OCI-LY7 (cell line): ENCODE measurements at regions not wholly inside any gene's neighbourhood (a gene's known extent, or its start where the extent isn't known, plus 50 kb on each side); places are given as distances from the start of the nearest gene placed in this dataset.

Source experiments
- BruUV-seq: library from RNA; stranded (reverse); fragments of 400-500 nt; replicated peaks from 2 replicates; lab custom pipeline; 2021; lab: Mats Ljungman, UMichigan
- CTCF ChIA-PET: fragments of 300-600 bp; sonication (Branson Sonifier 250); formaldehyde crosslinking; loops from one replicate; lab custom pipeline; 2022; ENCODE audit warnings: antibody characterized with exemption; ENCODE audit not compliant: unreplicated experiment; lab: Charles Lee
- POLR2A ChIA-PET: fragments of 300-600 bp; sonication (Branson Sonifier 250); formaldehyde crosslinking; loops from one replicate; lab custom pipeline; 2022; ENCODE audit warnings: antibody characterized with exemption; lab: Charles Lee
- DNase-seq: peaks from one replicate; pipeline ENCODE4 v3.0.0-alpha.2; 2015; ENCODE audit warnings: low spot score
- H2AFZ ChIP-seq: fragments of 200-600 bp; sonication (generic), shearing (Covaris generic); 2 replicates; pipeline ENCODE4 v1.6.1; 2014; ENCODE audit warnings: mild to moderate bottlenecking, antibody characterized with exemption, low read length, moderate library complexity
- H3K27ac ChIP-seq: fragments of 200-600 bp; sonication (generic); 2 replicates; pipeline ENCODE4 v1.5.1; 2014; ENCODE audit warnings: mixed run types, low read depth, mild to moderate bottlenecking, moderate library complexity, low read length, inconsistent platforms; ENCODE audit not compliant: poor library complexity, severe bottlenecking
- H3K36me3 ChIP-seq: fragments of 200-600 bp; sonication (generic); 2 replicates; pipeline ENCODE4 v1.6.1; 2014; ENCODE audit warnings: mild to moderate bottlenecking, antibody characterized with exemption, low read length, moderate library complexity, mixed read lengths; ENCODE audit not compliant: insufficient read depth
- H3K4me1 ChIP-seq: fragments of 200-600 bp; sonication (generic); 2 replicates; pipeline ENCODE4 v1.5.1; 2014; ENCODE audit warnings: mild to moderate bottlenecking, low read length; ENCODE audit not compliant: insufficient read depth, poor library complexity, severe bottlenecking
- H3K4me2 ChIP-seq: fragments of 200-600 bp; sonication (generic); 2 replicates; pipeline ENCODE4 v1.6.1; 2014; ENCODE audit warnings: mild to moderate bottlenecking, low read length
- H3K4me3 ChIP-seq: fragments of 200-600 bp; sonication (generic); 2 replicates; pipeline ENCODE4 v1.5.1; 2014; ENCODE audit warnings: mild to moderate bottlenecking, low read depth, low read length; ENCODE audit not compliant: poor library complexity, severe bottlenecking
- H3K79me2 ChIP-seq: fragments of 200-600 bp; sonication (generic); 2 replicates; pipeline ENCODE4 v1.6.1; 2016; ENCODE audit warnings: low read depth, mild to moderate bottlenecking, low read length, moderate library complexity, mixed read lengths; ENCODE audit not compliant: insufficient read depth
- H3K9me2 ChIP-seq: fragments of 200-600 bp; sonication (generic); 2 replicates; pipeline ENCODE4 v1.6.1; 2016; ENCODE audit warnings: mild to moderate bottlenecking, low read length, mixed read lengths; ENCODE audit not compliant: insufficient read depth
- H3K9me3 ChIP-seq: fragments of 200-600 bp; sonication (generic); 2 replicates; pipeline ENCODE4 v1.6.1; 2014; ENCODE audit warnings: mild to moderate bottlenecking, mixed run types, low read length, mixed read lengths
- H4K20me1 ChIP-seq: fragments of 200-600 bp; sonication (generic); 2 replicates; pipeline ENCODE4 v1.6.1; 2014; ENCODE audit warnings: mild to moderate bottlenecking, antibody characterized with exemption, low read length, moderate library complexity, mixed read lengths; ENCODE audit not compliant: insufficient read depth
- CTCF ChIP-seq: fragments of 200-600 bp; sonication (generic); conservative IDR thresholded peaks from 2 replicates; pipeline ENCODE4 v1.5.1; 2014; ENCODE audit warnings: mild to moderate bottlenecking, antibody characterized with exemption, low read length, moderate library complexity, mixed read lengths
- EZH2phosphoT487 ChIP-seq: fragments of 200-600 bp; sonication (generic); IDR thresholded peaks from 2 replicates; pipeline ENCODE4 v1.6.1; 2018; ENCODE audit warnings: low read depth, borderline replicate concordance, mild to moderate bottlenecking, mixed run types, antibody characterized with exemption, low read length, moderate library complexity, mixed read lengths
- intact Hi-C: fragments of 100-400 bp; cut with micrococcal nuclease; formaldehyde crosslinking; loops from one replicate; pipeline ENCODE4 v1.10.0; 2022; ENCODE audit not compliant: unreplicated experiment

GRCh38 chr6:114718716-114719270, 376.0 kb upstream of the HS3ST5 start:
- DNase-seq: no peak
- ChIA-PET CTCF (no interaction called here), POLR2A (no interaction called here)
- H3K4me3 ChIP-seq: no peak overlapping the region
- no peak overlapping the region for H3K4me2 ChIP-seq
- no TSS peak for BruUV-seq
- H3K9me2 ChIP-seq: no peaks in the 10 kb centered on the region
- H3K27ac ChIP-seq: no peak overlapping the region
- H3K9me3 ChIP-seq: no peaks in the 10 kb centered on the region
- no peaks in the 10 kb centered on the region for H4K20me1 ChIP-seq
- intact Hi-C loops: no loop called here
- no peak overlapping the region for H2AFZ ChIP-seq
- TF ChIP-seq EZH2phosphoT487 (no peak), CTCF (no peak)
- H3K4me1 ChIP-seq: no peaks in the 10 kb centered on the region
- no peaks in the 10 kb centered on the region for H3K36me3 ChIP-seq
- H3K79me2 ChIP-seq: no peaks in the 10 kb centered on the region

GRCh38 chr6:114718186-114718585, 375.4 kb upstream of the HS3ST5 start:
- Histone ChIP-seq H3K79me2 (no peaks in the 10 kb centered on the region), H3K9me2 (no peaks in the 10 kb centered on the region), H3K27ac (no peak overlapping the region), H2AFZ (no peak overlapping the region), H3K9me3 (no peaks in the 10 kb centered on the region), H3K4me1 (no peaks in the 10 kb centered on the region), H3K4me2 (no peak overlapping the region), H3K36me3 (no peaks in the 10 kb centered on the region), H4K20me1 (no peaks in the 10 kb centered on the region), H3K4me3 (no peak overlapping the region)
- no peak for TF ChIP-seq EZH2phosphoT487
- no peak for TF ChIP-seq CTCF
- ChIA-PET CTCF (no interaction called here), POLR2A (no interaction called here)
- no peak for DNase-seq
- intact Hi-C loops: no loop called here
- no TSS peak for BruUV-seq

GRCh38 chr6:114714836-114715507, 372.1 kb upstream of the HS3ST5 start:
- BruUV-seq: no TSS peak
- no peak overlapping the region for H3K27ac ChIP-seq

More at GRCh38 chr6:114714836-114715507, 372.1 kb upstream of the HS3ST5 start:
- Histone ChIP-seq H2AFZ (no peak overlapping the region), H3K4me2 (no peak overlapping the region), H3K36me3 (no peaks in the 10 kb centered on the region), H3K79me2 (no peaks in the 10 kb centered on the region), H3K4me3 (no peak overlapping the region), H3K9me3 (no peaks in the 10 kb centered on the region), H3K4me1 (no peaks in the 10 kb centered on the region), H3K9me2 (no peaks in the 10 kb centered on the region), H4K20me1 (no peaks in the 10 kb centered on the region)
- POLR2A ChIA-PET: interaction anchor here (1.2 to 1.6 kb wide), 2 partner anchors 11 to 17 kb away, joined by 3 read pairs; no protein-coding TSS in a partner anchor
- no peak for DNase-seq
- TF ChIP-seq CTCF (no peak), EZH2phosphoT487 (no peak)
- CTCF ChIA-PET: no interaction called here
- intact Hi-C loops: no loop called here
